ENCODE measurements at regions not wholly inside any gene's neighbourhood (a gene's known extent, or its start where the extent isn't known, plus 50 kb on each side); places are given as distances from the start of the nearest gene placed in this dataset.

- Histone ChIP-seq H3K27ac (no peak overlapping the region), H3K36me3 (no peaks in the 10 kb centered on the region), H3K4me1 (no peaks in the 10 kb centered on the region), H3K4me3 (no peak overlapping the region), H3K9ac (ENCODE audit: low read depth in 2 of 2, low read length in 2 of 2) (no peak overlapping the region), H3K9me3 (no peaks in the 10 kb centered on the region), H3K27me3 (no peaks in the 10 kb centered on the region)
- TF ChIP-seq, protein P1, sequence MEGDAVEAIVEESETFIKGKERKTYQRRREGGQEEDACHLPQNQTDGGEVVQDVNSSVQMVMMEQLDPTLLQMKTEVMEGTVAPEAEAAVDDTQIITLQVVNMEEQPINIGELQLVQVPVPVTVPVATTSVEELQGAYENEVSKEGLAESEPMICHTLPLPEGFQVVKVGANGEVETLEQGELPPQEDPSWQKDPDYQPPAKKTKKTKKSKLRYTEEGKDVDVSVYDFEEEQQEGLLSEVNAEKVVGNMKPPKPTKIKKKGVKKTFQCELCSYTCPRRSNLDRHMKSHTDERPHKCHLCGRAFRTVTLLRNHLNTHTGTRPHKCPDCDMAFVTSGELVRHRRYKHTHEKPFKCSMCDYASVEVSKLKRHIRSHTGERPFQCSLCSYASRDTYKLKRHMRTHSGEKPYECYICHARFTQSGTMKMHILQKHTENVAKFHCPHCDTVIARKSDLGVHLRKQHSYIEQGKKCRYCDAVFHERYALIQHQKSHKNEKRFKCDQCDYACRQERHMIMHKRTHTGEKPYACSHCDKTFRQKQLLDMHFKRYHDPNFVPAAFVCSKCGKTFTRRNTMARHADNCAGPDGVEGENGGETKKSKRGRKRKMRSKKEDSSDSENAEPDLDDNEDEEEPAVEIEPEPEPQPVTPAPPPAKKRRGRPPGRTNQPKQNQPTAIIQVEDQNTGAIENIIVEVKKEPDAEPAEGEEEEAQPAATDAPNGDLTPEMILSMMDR (IDR thresholded peaks at IDR 0.05), result no peak
- intact Hi-C loops (cut with DNase I), result no loop called here
- DNase-seq, result no peak
These were observed 58.7 kb upstream of the CD93 start for GRCh38 chr20:23144856-23145255.

DNA sequence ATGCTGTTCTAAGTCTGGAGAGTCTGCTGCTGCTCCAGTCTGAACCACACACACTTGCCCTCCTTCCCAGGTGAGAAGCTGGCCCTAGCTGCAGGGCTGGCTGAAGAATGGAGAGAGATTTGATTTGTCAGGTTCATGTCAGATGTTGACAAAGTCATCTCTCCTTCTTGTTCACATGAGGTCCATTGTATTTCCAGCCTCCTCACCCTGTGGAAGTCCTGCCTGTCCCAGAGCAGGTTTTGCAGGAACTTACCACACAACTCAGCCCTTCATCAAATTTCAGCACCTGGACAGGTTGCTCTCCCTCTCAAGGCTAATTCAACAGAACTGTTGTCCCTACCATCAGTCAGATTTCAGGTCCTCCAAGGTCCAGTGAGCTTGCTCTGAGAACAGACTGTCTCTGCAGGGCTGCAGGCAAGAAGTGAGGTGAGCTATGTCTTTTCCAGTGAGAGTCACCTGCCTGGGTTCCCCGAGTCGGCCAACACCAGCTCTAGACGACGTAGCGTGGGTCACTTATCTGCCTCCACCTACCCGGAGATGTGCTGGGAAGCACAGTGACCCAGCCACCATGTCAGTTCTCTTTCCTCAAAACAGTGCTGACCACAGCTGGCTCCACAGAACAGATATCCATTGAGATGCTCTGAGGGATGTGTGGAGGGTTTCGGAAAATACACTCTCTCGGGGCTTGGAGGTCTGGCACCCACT, 58.0 kb upstream of the CD93 start:
- H3K4me1 ChIP-seq, result no peaks in the 10 kb centered on the region
- TF ChIP-seq, protein P1 (IDR thresholded peaks at IDR 0.05), result no peak
- H3K27ac ChIP-seq, result no peak overlapping the region
- intact Hi-C loops (cut with DNase I), result no loop called here
- H3K4me3 ChIP-seq, result no peak overlapping the region
- no peaks in the 10 kb centered on the region for H3K27me3 ChIP-seq
- no peaks in the 10 kb centered on the region for H3K36me3 ChIP-seq
- DNase-seq, result no peak
- H3K9me3 ChIP-seq, result no peaks in the 10 kb centered on the region
- H3K9ac ChIP-seq (ENCODE audit: low read depth in 2 of 2, low read length in 2 of 2), result no peak overlapping the region

- Histone ChIP-seq H3K4me1 (no peaks in the 10 kb centered on the region), H3K27me3 (no peaks in the 10 kb centered on the region), H3K9me3 (no peaks in the 10 kb centered on the region), H3K27ac (peak overlapping the region; percentile 51), H3K4me3 (no peak overlapping the region), H3K9ac (ENCODE audit: low read depth in 2 of 2, low read length in 2 of 2) (peak overlapping the region in 1 of 2 donors; percentile 7), H3K36me3 (no peaks in the 10 kb centered on the region)
- no peak for DNase-seq
- intact Hi-C loops (cut with DNase I), result no loop called here
- TF ChIP-seq, protein P1 (IDR thresholded peaks at IDR 0.05), result no peak
These were observed 57.0 kb upstream of the CD93 start for GRCh38 chr20:23143098-23143497.

- DNase-seq, result no peak
These were observed 56.3 kb upstream of the CD93 start for GRCh38 chr20:23142162-23143050.

DNA sequence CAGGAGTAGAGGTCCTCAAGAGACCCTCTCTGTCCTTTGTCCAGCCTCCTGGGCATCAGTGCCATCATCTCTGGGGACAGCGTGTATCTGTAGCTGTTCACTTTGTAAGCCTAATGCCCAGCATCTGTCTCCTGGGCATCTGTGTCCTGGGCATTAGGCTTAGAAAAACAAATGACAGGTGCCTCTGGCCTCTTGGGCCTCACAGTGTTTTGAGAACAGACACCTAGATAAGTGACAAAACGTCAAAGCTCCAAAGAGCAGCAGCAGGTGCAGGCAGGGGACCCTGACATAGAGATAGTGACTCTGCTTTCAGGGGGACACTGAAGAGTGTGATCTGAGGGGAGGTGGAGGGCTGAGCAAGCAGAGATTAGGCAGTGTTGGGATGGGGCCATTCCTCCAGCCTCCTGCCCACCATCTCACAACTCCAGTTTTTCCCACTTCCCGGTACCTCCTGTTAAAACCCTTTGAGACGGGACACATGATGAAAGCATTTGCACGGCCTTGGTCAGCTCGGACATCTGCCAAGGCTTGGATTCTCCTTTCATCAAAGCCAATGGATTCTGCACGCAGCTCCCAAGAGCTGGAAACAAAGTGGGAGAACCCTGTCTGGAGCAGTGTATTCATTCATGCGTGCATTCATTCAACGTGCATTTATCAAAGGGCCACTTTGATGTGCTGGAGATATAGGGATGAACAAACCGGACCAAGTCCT, 55.5 kb upstream of the CD93 start:
- DNase-seq, result no peak
- Histone ChIP-seq H3K27me3 (no peaks in the 10 kb centered on the region), H3K9me3 (no peaks in the 10 kb centered on the region), H3K9ac (ENCODE audit: low read depth in 2 of 2, low read length in 2 of 2) (no peak overlapping the region), H3K36me3 (no peaks in the 10 kb centered on the region), H3K4me1 (no peaks in the 10 kb centered on the region), H3K4me3 (no peak overlapping the region), H3K27ac (peak overlapping the region; percentile 51)
- intact Hi-C loops (cut with DNase I), result no loop called here
- TF ChIP-seq, protein P1 (IDR thresholded peaks at IDR 0.05), result no peak

More at GRCh38 chr20:23142162-23143050, 56.3 kb upstream of the CD93 start:
- Histone ChIP-seq H3K36me3 (no peaks in the 10 kb centered on the region), H3K4me1 (no peaks in the 10 kb centered on the region), H3K27ac (peak overlapping the region; percentile 51), H3K9ac (ENCODE audit: low read depth in 2 of 2, low read length in 2 of 2) (peak overlapping the region in 1 of 2 donors; percentile 7), H3K9me3 (no peaks in the 10 kb centered on the region), H3K4me3 (no peak overlapping the region), H3K27me3 (no peaks in the 10 kb centered on the region)
- intact Hi-C loops (cut with DNase I), result no loop called here
- TF ChIP-seq, protein P1 (IDR thresholded peaks at IDR 0.05), result no peak
